GM13977 (cell line): ENCODE measurements at regions not wholly inside any gene's neighbourhood (a gene's known extent, or its start where the extent isn't known, plus 50 kb on each side); places are given as distances from the start of the nearest gene placed in this dataset.

Source experiments
- DNase-seq: peaks from one replicate; pipeline ENCODE4 v3.0.0; 2012; ENCODE audit warnings: low spot score
- in situ Hi-C: fragments of 300-500 bp; cut with MboI; formaldehyde crosslinking; loops from one replicate; pipeline ENCODE4 v1.12.0; 2022; ENCODE audit warnings: low sequenced_read_pairs, low pct_unique_long_range_greater_than_20kb, mixed read lengths, inconsistent platforms; ENCODE audit not compliant: unreplicated experiment
- TF ChIP-seq, protein P1 (sequence below): IDR thresholded peaks from 2 replicates; pipeline ENCODE4 v1.5.1; 2012; ENCODE audit warnings: mild to moderate bottlenecking, control low read depth; ENCODE audit not compliant: insufficient read depth; ENCODE audit errors: extremely low read depth, missing control alignments

DNA sequence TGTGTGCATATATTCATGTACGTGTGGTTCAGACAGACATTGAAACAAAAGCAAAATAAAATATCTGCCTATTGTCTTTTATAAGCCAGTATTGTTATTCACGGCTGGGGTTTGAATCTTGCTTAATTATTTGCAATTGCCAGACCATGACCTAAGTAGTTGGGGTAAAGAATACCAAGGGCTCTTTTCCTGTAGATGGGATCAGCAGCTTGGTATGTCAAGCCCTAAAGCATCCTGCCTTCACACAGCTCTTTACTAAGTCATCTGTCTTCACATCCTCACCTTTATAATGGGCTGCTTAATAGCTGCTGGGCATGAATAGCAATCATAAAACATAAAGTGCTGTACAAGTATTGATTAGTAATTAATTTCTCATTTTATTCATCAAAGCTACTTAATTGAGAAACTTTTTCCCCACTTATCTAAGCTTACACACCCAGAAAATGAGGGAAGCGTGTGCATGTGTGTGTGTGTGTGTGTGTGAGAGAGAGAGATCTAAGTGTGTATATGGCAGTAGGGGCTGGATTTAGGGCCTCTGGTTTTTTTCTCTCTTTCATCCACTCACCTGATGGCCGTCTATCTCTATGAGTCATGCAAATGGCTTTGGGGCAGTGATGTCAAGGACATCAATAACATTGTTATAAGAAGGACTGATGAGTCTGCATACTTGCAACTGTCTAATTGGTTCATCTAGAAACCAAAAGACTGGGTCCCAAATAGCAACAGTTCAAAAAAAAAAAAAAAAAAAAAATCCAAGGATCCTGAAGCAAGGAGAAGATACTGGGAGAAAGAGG, 244.1 kb upstream of the TNP1 start:
- no peak for DNase-seq
- TF ChIP-seq, protein P1, sequence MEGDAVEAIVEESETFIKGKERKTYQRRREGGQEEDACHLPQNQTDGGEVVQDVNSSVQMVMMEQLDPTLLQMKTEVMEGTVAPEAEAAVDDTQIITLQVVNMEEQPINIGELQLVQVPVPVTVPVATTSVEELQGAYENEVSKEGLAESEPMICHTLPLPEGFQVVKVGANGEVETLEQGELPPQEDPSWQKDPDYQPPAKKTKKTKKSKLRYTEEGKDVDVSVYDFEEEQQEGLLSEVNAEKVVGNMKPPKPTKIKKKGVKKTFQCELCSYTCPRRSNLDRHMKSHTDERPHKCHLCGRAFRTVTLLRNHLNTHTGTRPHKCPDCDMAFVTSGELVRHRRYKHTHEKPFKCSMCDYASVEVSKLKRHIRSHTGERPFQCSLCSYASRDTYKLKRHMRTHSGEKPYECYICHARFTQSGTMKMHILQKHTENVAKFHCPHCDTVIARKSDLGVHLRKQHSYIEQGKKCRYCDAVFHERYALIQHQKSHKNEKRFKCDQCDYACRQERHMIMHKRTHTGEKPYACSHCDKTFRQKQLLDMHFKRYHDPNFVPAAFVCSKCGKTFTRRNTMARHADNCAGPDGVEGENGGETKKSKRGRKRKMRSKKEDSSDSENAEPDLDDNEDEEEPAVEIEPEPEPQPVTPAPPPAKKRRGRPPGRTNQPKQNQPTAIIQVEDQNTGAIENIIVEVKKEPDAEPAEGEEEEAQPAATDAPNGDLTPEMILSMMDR: no peak
- in situ Hi-C loops: no loop called here

DNA sequence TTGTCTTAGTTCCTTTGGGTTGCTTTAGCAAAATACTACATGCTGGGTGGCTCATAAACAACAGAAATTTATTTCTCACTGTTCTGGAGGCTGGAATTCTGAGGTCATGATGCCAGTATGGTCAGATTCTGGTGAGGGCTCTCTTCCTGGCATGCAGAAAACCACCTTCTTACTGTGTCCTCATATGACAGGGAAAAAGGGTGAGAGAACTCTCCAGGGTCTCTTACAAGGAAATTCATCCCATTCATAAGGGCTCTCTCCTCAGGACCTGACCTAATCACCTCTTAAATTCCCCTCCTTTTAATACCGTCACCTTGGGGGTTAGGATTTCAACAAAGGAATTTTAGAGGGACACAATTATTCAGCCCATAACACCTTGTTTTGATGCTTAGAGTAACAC, 243.1 kb upstream of the TNP1 start:
- TF ChIP-seq, protein P1: no peak
- in situ Hi-C loops: no loop called here

DNA sequence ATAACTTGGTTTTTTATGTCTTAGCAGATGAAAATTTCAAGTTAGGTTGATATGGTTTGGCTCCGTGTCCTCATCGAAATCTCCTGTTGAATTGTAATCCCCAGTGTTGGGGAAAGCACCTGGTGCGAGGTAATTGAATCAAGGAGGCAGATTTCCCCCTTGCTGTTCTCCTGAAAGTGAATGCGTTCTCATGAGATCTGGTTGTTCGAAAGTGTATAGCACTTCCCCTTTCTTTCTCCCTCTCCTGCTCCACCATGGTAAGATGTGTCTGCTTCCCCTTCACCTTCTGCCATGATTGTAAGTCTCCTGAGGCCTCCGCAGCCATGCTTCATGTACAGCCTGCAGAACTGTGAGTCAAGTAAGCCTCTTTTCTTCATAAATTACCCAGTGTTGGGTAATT, 242.1 kb upstream of the TNP1 start:
- TF ChIP-seq, protein P1: no peak
- in situ Hi-C loops: no loop called here
- DNase-seq: no peak

More for the DNA sequence above, 243.1 kb upstream of the TNP1 start:
- no peak for DNase-seq

DNA sequence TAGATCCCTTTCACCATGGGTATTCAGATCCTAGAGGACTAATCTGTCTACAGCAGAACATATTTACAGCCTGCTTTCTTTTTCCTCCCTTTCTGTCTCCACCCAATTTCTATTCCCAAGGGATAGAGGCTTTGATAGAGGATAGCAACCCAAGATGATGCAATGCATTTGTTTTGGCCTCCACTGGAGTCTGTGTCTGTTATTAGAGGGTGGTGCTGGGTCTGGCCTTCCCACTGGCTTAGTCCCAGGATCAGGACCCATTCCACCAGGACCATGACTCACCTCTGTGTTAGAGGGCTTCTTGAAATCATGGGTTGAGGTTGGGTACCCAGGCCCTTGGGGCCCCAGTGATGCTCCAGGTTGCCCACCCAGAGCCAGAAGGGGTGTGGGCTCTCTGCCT, 239.7 kb upstream of the TNP1 start:
- no peak for DNase-seq
- in situ Hi-C loops: no loop called here
- TF ChIP-seq, protein P1: no peak

DNA sequence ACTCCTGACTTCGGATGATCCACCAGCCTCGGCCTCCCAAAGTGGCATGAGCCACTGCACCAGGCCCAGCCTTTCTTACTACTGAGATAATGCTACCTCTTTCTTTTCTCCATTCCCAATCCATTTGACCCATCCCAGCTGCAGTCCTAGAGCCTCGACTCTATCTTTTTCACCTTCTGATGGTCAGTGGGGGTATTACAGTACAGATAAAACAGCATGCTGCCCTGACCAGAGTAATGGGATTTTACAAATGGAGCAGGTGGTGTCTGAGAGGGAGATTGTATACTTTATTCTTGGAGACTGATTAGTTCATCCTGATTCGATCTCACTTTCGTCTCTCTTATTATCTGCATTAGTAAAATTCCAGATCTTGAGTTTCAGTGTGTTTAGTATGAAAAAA, 238.6 kb upstream of the TNP1 start:
- DNase-seq: no peak
- TF ChIP-seq, protein P1: no peak
- in situ Hi-C loops: no loop called here

DNA sequence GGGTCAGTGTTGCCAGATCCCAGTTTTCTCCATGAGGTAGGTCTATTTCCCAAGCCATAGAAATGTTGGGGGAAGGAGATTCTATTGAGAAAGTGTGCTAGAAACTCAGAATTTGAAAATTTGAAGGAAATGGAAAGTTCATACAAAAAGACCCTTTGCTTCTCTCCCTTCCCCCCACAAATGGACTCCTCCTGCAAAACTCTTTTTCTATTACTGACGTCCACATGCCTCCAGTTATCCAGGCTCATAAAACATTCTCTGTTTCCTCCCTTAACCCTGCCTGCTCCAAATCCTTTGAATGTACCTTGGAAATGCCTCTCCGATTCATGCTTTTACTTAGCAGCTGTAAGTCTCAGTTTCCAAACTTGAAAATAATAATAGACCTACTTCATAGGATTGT, 237.5 kb upstream of the TNP1 start:
- DNase-seq: no peak
- in situ Hi-C loops: no loop called here
- TF ChIP-seq, protein P1: no peak
